Pons (tissue), 1 donor: ENCODE measurements at regions not wholly inside any gene's neighbourhood (a gene's known extent, or its start where the extent isn't known, plus 50 kb on each side); places are given as distances from the start of the nearest gene placed in this dataset.
A peak's percentile ranks its signal among the peaks of the same experiment; 100 is the strongest.

Experiments used
- DNase-seq: peaks from one replicate; pipeline ENCODE4 v3.0.0-alpha.2; 2016; ENCODE audit warnings: low spot score

GRCh38 chr6:56377295-56377694 lies 129.9 kb upstream of the COL21A1 start:
- no peak for DNase-seq

- DNase-seq: no peak
These were observed 128.4 kb upstream of the COL21A1 start for GRCh38 chr6:56375806-56376205.

GRCh38 chr6:56374841-56375369 lies 127.5 kb upstream of the COL21A1 start:
- no peak for DNase-seq

GRCh38 chr6:56372406-56372995 lies 125.1 kb upstream of the COL21A1 start:
- no peak for DNase-seq

- DNase-seq: peak; percentile 83
These were observed 123.3 kb upstream of the COL21A1 start for GRCh38 chr6:56370561-56371211.

- DNase-seq: no peak
These were observed 122.8 kb upstream of the COL21A1 start for GRCh38 chr6:56370127-56370540.

GRCh38 chr6:56368491-56368890 lies 121.1 kb upstream of the COL21A1 start:
- no peak for DNase-seq

GRCh38 chr6:56366141-56366852 lies 118.9 kb upstream of the COL21A1 start:
- DNase-seq: no peak

- DNase-seq: no peak
These were observed 117.5 kb upstream of the COL21A1 start for GRCh38 chr6:56364827-56365339.

- DNase-seq: no peak
These were observed 117.0 kb upstream of the COL21A1 start for GRCh38 chr6:56364431-56364826.

- no peak for DNase-seq
These were observed 116.5 kb upstream of the COL21A1 start for GRCh38 chr6:56363796-56364430.

- DNase-seq: no peak
These were observed 114.4 kb upstream of the COL21A1 start for GRCh38 chr6:56361812-56362211.

- DNase-seq: peak; percentile 80
These were observed 112.0 kb upstream of the COL21A1 start for GRCh38 chr6:56359201-56359899.

- DNase-seq: no peak
These were observed 110.4 kb upstream of the COL21A1 start for GRCh38 chr6:56357616-56358373.

GRCh38 chr6:56356426-56356825 lies 109.0 kb upstream of the COL21A1 start:
- DNase-seq: peak; percentile 26

GRCh38 chr6:56353860-56354259 lies 106.5 kb upstream of the COL21A1 start:
- DNase-seq: no peak

GRCh38 chr6:56350628-56351260 lies 103.4 kb upstream of the COL21A1 start:
- DNase-seq: no peak

- DNase-seq: no peak
These were observed 101.8 kb upstream of the COL21A1 start for GRCh38 chr6:56349194-56349593.

- no peak for DNase-seq
These were observed 101.2 kb upstream of the COL21A1 start for GRCh38 chr6:56348578-56348977.

GRCh38 chr6:56347526-56347925 lies 100.1 kb upstream of the COL21A1 start:
- no peak for DNase-seq

- DNase-seq: no peak
These were observed 99.6 kb upstream of the COL21A1 start for GRCh38 chr6:56346958-56347357.
